Amniotic stem cell (primary cell): ENCODE measurements at regions not wholly inside any gene's neighbourhood (a gene's known extent, or its start where the extent isn't known, plus 50 kb on each side); places are given as distances from the start of the nearest gene placed in this dataset.
"Not testable (repeated sequence)": the region's sequence is repeated elsewhere in the genome, so short reads cannot be mapped to it uniquely, and the experiment has no call there.

Experiments used
- DNase-seq: peaks from one replicate; lab custom pipeline; 2025; lab: John Stamatoyannopoulos, UW

DNA sequence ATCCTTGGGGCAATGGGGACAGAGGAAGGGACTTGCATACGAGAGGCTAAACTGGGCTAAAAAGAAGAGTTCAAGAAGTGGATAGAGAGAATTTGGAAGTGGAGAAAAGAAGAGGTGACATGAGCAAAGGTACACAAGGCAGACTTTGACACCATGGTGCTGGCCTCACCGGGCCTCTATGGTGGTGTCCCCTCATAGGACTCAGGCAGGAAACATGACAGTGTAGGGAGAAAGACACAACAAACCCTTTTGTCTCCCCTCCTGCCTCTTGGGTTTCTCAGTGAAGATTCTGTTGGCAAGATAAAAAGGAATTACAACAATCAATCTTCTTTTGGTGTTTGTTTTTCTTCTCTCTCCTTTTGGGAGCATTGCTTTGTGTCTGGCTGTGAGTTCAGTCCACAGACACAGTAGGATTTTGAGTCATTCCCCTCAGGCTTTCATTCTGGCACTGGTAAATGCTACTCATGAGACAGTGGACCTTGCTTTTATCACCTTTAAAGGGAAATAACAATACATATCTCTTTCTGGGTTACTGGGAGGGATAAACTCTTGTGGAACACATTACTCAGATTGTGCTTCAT, 827.7 kb downstream of the TNS3 start:
- DNase-seq: peak; percentile 14

DNA sequence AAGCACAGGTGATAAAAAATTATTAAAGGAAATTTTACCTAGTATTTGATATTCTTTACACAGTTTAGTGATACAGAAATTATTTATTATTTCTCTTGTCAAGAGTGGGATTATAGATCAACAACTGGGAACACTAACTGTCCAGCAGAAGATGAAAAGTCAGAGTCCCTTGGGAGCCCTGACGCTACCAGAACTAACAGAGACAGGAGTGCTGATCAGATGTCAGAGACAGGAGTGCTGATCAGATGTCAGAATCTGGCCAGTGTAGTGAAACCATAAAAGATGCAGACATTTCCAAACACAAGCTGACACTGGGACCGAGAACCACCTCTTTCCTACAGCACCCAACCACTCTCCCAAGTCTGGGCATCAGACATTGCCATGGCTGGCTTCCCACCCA, 828.2 kb downstream of the TNS3 start:
- no peak for DNase-seq

GRCh38 chr7:46752881-46753366, 829.0 kb downstream of the TNS3 start:
- peak; percentile 31 for DNase-seq

- DNase-seq: not testable (repeated sequence)
Observed at GRCh38 chr7:46751927-46752723, 829.8 kb downstream of the TNS3 start.

GRCh38 chr7:46751471-46751870, 830.4 kb upstream of the IGFBP3 start:
- no peak for DNase-seq

DNA sequence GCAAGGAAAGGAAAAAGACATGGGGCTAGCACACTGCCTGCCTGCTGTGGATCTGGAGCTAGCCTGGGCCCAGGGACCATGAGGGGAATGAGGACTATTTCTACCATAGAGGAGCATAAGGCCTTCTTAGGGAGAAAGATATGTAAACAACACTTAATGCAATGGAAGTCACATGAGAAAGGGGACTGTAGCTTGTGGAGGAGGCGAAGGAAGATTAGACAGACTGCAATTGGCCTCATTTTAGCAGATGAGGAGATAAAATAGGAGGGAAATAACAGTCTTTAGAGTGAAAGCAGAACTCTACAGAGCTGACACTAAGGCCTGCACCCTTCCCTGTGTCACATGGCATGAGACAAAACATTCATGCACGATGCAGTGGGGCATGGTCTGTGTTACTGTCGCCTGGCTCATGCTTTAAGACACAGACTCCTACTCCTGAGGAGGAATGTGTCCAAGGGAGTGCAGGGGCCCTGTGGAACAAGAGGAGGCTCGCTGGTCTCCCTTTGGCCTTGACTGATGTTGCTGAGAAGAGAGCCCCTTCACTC, 829.3 kb upstream of the IGFBP3 start:
- no peak for DNase-seq

GRCh38 chr7:46747869-46748576, 827.0 kb upstream of the IGFBP3 start:
- DNase-seq: no peak

GRCh38 chr7:46746695-46747687, 825.9 kb upstream of the IGFBP3 start:
- DNase-seq: no peak

DNA sequence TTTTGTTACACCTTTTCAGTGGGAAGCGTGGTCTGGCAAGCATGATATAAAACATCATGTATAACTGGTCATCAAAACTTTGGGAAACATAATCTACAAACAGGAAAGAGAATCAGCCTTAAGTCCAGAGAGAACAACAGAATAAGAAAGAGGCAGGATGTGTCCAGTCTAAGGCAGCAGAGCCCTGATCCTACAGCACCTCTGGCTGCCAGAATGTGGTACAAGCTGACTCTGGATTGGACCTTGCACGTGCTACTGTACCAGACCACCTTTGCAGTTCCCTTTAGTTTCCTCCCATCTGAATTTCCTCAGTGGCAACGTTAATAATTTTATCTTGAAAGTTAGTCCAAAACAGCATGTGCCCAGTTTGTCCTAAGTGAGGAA, 824.6 kb upstream of the IGFBP3 start:
- no peak for DNase-seq

DNA sequence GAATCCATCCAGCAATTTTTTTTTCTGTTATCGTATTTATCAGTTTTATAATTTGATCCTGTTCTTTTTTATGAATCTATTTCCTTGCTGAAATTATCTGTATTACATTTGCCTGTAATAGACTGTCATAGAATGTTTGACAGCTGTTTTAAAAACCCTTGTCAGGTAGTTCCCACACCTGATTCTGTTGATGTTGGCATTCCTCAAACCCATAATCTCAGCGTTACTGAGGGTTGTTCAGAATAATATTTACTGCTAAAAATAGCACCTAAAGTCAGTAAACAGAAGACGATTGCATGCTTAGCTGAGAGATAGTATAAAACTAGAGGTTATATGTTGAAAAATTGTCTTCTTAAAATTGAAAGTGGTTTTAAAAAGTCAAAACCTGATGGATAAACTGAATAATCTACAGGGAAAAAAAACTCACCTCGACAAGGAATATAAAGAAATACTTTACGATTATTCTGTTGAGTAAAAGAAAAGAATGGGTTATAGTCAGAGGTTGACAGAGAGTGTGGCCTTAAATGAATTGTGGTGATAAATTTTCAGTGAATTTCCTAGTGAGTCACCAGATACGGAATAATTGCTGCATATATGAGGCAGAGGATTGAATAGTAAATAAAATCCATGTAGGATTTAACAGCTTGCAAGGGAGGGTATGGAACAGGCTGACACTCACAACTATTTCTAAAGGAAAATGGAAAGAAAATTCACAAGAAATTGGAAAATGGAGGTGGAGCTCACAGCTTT, 824.1 kb upstream of the IGFBP3 start:
- no peak for DNase-seq

GRCh38 chr7:46742601-46743000, 821.5 kb upstream of the IGFBP3 start:
- DNase-seq: no peak

- no peak for DNase-seq
Observed at GRCh38 chr7:46741938-46742540, 821.0 kb upstream of the IGFBP3 start.

DNA sequence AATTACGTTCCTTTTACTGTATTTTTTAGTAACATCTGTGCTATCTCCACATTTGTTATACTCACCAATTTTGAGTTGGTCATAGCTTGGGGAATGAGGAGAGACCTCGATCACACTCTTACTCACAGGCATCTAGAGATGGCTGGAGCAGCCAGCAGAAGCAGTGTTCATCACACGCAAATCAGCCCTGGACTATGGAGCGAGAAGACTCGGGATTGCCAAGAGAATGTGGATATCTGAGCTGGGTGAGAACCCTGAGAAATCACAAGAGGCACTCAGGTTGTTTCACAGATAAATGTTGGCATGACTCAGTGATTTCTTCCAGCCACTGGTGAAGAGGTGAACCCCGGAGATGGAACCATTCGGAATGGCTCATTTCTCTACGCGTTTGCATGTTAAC, 820.1 kb upstream of the IGFBP3 start:
- no peak for DNase-seq

GRCh38 chr7:46739518-46740234, 818.6 kb upstream of the IGFBP3 start:
- DNase-seq: no peak

DNA sequence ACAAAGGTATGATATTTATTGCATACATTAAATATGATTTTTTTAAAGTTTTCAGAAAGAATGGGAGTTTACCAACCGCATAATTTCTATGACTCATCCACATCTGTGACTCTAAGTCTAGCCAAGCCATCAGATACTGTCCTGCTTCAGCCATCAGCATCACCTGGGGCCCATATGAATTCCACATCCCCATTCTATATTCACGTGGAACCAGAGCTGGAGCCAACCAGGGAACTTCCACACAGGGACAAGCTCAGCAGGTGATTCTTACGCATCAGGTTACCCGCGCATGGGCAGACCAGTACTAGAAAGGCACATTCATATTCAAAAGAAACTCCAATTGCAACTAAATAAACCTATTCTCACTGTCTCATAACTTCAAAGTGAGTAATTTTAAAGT, 817.7 kb upstream of the IGFBP3 start:
- no peak for DNase-seq

GRCh38 chr7:46738165-46738564, 817.1 kb upstream of the IGFBP3 start:
- DNase-seq: no peak

DNA sequence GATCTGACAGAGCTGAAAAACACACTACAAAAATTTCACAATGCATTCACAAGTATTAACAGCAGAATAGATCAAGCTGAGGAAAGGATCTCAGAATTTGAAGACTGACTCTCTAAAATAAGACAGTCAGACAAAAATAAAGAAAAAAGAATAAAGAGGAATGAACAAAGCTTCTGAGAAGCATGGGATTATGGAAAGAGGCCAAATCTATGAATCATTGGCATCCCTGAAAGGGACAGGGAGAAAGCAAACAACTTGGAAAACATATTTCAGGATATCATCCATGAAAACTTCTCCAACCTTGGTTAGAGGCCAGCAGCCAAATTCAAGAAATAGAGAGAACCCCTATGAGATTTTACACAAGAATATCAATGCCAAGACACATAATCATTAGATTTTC, 804.8 kb upstream of the IGFBP3 start:
- no peak for DNase-seq

- no peak for DNase-seq
Observed at GRCh38 chr7:46725136-46725535, 804.1 kb upstream of the IGFBP3 start.

GRCh38 chr7:46723742-46724141, 802.7 kb upstream of the IGFBP3 start:
- DNase-seq: no peak

GRCh38 chr7:46723003-46723402, 801.9 kb upstream of the IGFBP3 start:
- no peak for DNase-seq
